ENCODE measurements at regions not wholly inside any gene's neighbourhood (a gene's known extent, or its start where the extent isn't known, plus 50 kb on each side); places are given as distances from the start of the nearest gene placed in this dataset.
"Not testable (repeated sequence)": the region's sequence is repeated elsewhere in the genome, so short reads cannot be mapped to it uniquely, and the experiment has no call there.

- H3K9ac ChIP-seq (ENCODE audit: extremely low read depth, low read length, poor library complexity, severe bottlenecking) = no peak overlapping the region
- 73% methylated on average over 1 of the region's 1 CpG; no CpG with 5 or more reads in 1 of the 2 experiments for WGBS, 2 experiments (ENCODE audit: insufficient coverage in 1 of 2, insufficient read length in 1 of 2)
- H3K4me1 ChIP-seq (ENCODE audit: control insufficient read depth, insufficient read depth, low read length) = no peaks in the 10 kb centered on the region
- no peak for TF ChIP-seq CTCF (conservative IDR thresholded peaks at IDR 0.05)
- no peak overlapping the region for H3K4me3 ChIP-seq (ENCODE audit: low read length)
- Mint-ChIP-seq H3K4me3 (no peak overlapping the region), H3K9me3 (peaks cover 31% of the 10 kb centered on the region), H3K36me3 (ENCODE audit: low read depth) (peaks cover 6% of the 10 kb centered on the region), H3K27ac (no peak overlapping the region), H3K4me1 (no peaks in the 10 kb centered on the region), H3K27me3 (ENCODE audit: insufficient read depth) (peaks cover 2% of the 10 kb centered on the region)
- no peaks in the 10 kb centered on the region for H3K27me3 ChIP-seq (ENCODE audit: control insufficient read depth, insufficient read depth, low read length, poor library complexity, severe bottlenecking)
- DNase-seq = no peak
- no peak overlapping the region for H3K27ac ChIP-seq (ENCODE audit: low read depth, low read length)
- H3K9me3 ChIP-seq (ENCODE audit: control insufficient read depth, low read length) = peaks cover 28% of the 10 kb centered on the region
- H3K36me3 ChIP-seq (ENCODE audit: control insufficient read depth, insufficient read depth, low read length) = no peaks in the 10 kb centered on the region
Observed at GRCh38 chr6:86765211-86765610, 172.1 kb upstream of the HTR1E start.

- not testable (repeated sequence) for H3K4me1 Mint-ChIP-seq; H3K27ac ChIP-seq (ENCODE audit: low read depth, low read length); H3K27ac Mint-ChIP-seq; DNase-seq; H3K27me3 ChIP-seq (ENCODE audit: control insufficient read depth, insufficient read depth, low read length, poor library complexity, severe bottlenecking); H3K4me1 ChIP-seq (ENCODE audit: control insufficient read depth, insufficient read depth, low read length); H3K4me3 ChIP-seq (ENCODE audit: low read length); H3K36me3 ChIP-seq (ENCODE audit: control insufficient read depth, insufficient read depth, low read length); H3K27me3 Mint-ChIP-seq (ENCODE audit: insufficient read depth); H3K36me3 Mint-ChIP-seq (ENCODE audit: low read depth); H3K4me3 Mint-ChIP-seq; H3K9ac ChIP-seq (ENCODE audit: extremely low read depth, low read length, poor library complexity, severe bottlenecking)
- H3K9me3 Mint-ChIP-seq = peaks cover 43% of the 10 kb centered on the region
- H3K9me3 ChIP-seq (ENCODE audit: control insufficient read depth, low read length) = peaks cover 35% of the 10 kb centered on the region
Observed at GRCh38 chr6:86759953-86760352, 177.4 kb upstream of the HTR1E start.

DNA sequence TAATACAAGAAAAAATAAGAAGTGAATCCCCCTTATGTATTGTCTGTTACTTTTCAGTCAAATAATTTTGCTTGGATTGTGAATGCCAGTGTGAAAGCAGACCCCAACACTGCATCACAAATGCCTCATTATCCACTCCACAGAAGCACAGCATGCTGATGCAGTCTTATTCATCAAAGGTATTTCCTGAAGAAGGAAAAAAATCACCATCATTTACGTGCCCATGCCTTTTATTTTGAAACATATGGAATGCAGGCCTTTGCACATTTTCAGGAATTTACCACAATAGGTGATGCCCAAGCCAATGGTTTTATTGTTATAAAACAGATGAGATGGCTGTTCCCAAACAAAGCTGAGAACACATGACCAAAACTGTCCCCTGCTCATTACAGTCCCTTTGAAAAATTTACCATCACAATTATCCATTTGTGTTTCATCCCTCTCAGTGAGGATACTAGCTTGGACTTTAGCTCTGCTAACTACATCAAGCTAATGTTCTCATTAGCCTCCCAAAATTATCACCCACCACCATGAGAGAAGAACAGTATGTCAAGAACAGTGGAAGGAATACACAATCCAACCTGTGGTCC lies 180.6 kb upstream of the HTR1E start:
- H3K36me3 Mint-ChIP-seq (ENCODE audit: low read depth) = peaks cover 5% of the 10 kb centered on the region
- Histone ChIP-seq H3K4me1 (ENCODE audit: control insufficient read depth, insufficient read depth, low read length) (no peaks in the 10 kb centered on the region), H3K4me3 (ENCODE audit: low read length) (no peak overlapping the region), H3K27ac (ENCODE audit: low read depth, low read length) (peak overlapping the region; percentile 55), H3K27me3 (ENCODE audit: control insufficient read depth, insufficient read depth, low read length, poor library complexity, severe bottlenecking) (no peaks in the 10 kb centered on the region), H3K9ac (ENCODE audit: extremely low read depth, low read length, poor library complexity, severe bottlenecking) (no peak overlapping the region), H3K36me3 (ENCODE audit: control insufficient read depth, insufficient read depth, low read length) (no peaks in the 10 kb centered on the region), H3K9me3 (ENCODE audit: control insufficient read depth, low read length) (peaks cover 27% of the 10 kb centered on the region)
- H3K4me3 Mint-ChIP-seq = no peak overlapping the region
- no peak overlapping the region for H3K27ac Mint-ChIP-seq
- no peak for DNase-seq
- H3K27me3 Mint-ChIP-seq (ENCODE audit: insufficient read depth) = no peaks in the 10 kb centered on the region
- peaks cover 36% of the 10 kb centered on the region for H3K9me3 Mint-ChIP-seq
- 50% methylated on average over 1 of the region's 1 CpG; no CpG with 5 or more reads in 1 of the 2 experiments for WGBS, 2 experiments (ENCODE audit: insufficient coverage in 1 of 2, insufficient read length in 1 of 2)
- no peaks in the 10 kb centered on the region for H3K4me1 Mint-ChIP-seq
- TF ChIP-seq CTCF (conservative IDR thresholded peaks at IDR 0.05) = no peak

DNA sequence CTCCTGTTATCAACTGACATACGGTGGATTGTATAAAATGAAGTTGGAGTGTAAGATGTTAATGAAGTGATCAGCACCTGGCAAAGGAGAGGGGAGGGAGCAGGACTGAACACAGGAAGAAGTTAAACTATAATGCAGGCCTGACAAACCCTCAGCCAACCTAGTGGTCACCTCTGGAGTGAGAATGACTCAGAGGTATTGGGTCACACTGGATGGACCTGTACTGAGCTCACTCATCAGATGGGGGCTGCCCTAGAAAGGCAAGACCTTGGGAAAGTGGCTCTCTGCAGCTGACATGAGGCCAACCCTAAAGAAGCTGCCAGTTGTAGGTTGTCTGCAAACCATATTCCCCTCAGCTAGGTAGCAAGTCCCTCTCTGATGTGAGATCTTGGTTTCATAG lies 193.3 kb upstream of the HTR1E start:
- Histone ChIP-seq H3K27ac (ENCODE audit: low read depth, low read length) (no peak overlapping the region), H3K27me3 (ENCODE audit: control insufficient read depth, insufficient read depth, low read length, poor library complexity, severe bottlenecking) (no peaks in the 10 kb centered on the region), H3K9ac (ENCODE audit: extremely low read depth, low read length, poor library complexity, severe bottlenecking) (no peak overlapping the region), H3K36me3 (ENCODE audit: control insufficient read depth, insufficient read depth, low read length) (no peaks in the 10 kb centered on the region), H3K4me3 (ENCODE audit: low read length) (no peak overlapping the region), H3K9me3 (ENCODE audit: control insufficient read depth, low read length) (no peaks in the 10 kb centered on the region), H3K4me1 (ENCODE audit: control insufficient read depth, insufficient read depth, low read length) (no peaks in the 10 kb centered on the region)
- Mint-ChIP-seq H3K9me3 (no peaks in the 10 kb centered on the region), H3K27ac (no peak overlapping the region), H3K4me3 (no peak overlapping the region), H3K36me3 (ENCODE audit: low read depth) (no peaks in the 10 kb centered on the region), H3K27me3 (ENCODE audit: insufficient read depth) (no peaks in the 10 kb centered on the region), H3K4me1 (no peaks in the 10 kb centered on the region)
- WGBS, 2 experiments (ENCODE audit: insufficient coverage in 1 of 2, insufficient read length in 1 of 2) = no CpG with 5 or more reads among the region's 1 CpG
- no peak for DNase-seq
- TF ChIP-seq CTCF (conservative IDR thresholded peaks at IDR 0.05) = no peak

Measured in endodermal cell (in vitro differentiated cells).